Thyroid gland (tissue), 4 donors: ENCODE measurements at regions not wholly inside any gene's neighbourhood (a gene's known extent, or its start where the extent isn't known, plus 50 kb on each side); places are given as distances from the start of the nearest gene placed in this dataset.

ENCODE experiments used
- DNase-seq, 2 donors: peaks; one replicate each; pipeline ENCODE4 v3.0.0-alpha.2; 2019
- H3K27ac ChIP-seq, 3 donors: fragments of 200-600 bp; sonication (generic); 1 replicate in 2 of 3; 2 replicates in 1 of 3; pipeline ENCODE4 v1.5.1; 2016 to 2019; ENCODE audit warnings: mild to moderate bottlenecking in 1 of 3, moderate library complexity in 1 of 3
- H3K27me3 ChIP-seq: fragments of 200-600 bp; sonication (generic); one replicate; pipeline ENCODE4 v1.5.1; 2019
- H3K36me3 ChIP-seq, 2 donors: fragments of 200-600 bp; sonication (generic); one replicate each; pipeline ENCODE4 v1.5.1; 2016 to 2019
- H3K4me1 ChIP-seq, 2 donors: fragments of 200-600 bp; sonication (generic); one replicate each; pipeline ENCODE4 v1.5.1; 2017 to 2019
- H3K4me3 ChIP-seq, 3 donors: fragments of 200-600 bp; sonication (generic); replicated peaks in 1 of 3; 1 replicate in 2 of 3; 2 replicates in 1 of 3; pipeline ENCODE4 v1.5.1; 2016; ENCODE audit warnings: mild to moderate bottlenecking in 1 of 3
- H3K9me3 ChIP-seq: fragments of 200-600 bp; sonication (generic); one replicate; pipeline ENCODE4 v1.5.1; 2017
- POLR2A ChIP-seq, 2 donors: fragments of 450-650 bp; IDR thresholded peaks; one replicate each; pipeline ENCODE4 v1.6.1; 2017; ENCODE audit warnings: antibody characterized with exemption in 2 of 2, mild to moderate bottlenecking in 2 of 2, moderate library complexity in 1 of 2
- WGBS, 2 donors: methylation state at CpG; one replicate each; pipeline ENCODE4 v1.1.5; 2017; 5-methylcytosine and 5-hydroxymethylcytosine counted together
- intact Hi-C: fragments of 100-400 bp; cut with DNase I; formaldehyde crosslinking; loops from one replicate; pipeline ENCODE4 v1.15.1; 2023
- TF ChIP-seq, protein P1 (sequence below), 6 experiments: fragments of 200-600 bp in 3 of 6; fragments of 450-650 bp in 3 of 6; sonication (generic) in 3 of 6; IDR thresholded peaks; one replicate each; pipeline ENCODE4 v1.5.1; 2016 to 2019; ENCODE audit warnings: antibody characterized with exemption in 6 of 6, mild to moderate bottlenecking in 2 of 6, inconsistent platforms in 1 of 6, moderate library complexity in 1 of 6

DNA sequence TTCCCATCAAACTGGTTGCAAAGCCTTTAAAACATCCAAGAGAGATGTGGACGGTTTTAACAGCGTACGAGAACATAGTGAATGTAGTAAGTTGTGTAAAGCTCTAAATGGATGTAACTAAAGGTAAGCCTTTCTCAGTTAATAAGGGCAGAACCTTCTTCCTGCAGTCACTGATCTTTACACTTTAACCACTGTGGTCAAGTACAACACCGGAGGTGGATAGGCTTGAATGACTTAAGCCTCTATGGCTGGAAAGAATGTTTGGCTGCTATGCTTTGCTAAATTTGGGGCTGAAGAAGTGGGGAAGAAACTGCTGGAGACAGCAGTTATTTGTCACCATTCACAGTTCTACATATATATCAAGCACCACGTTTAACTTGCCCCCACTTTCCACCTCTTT is 285.1 kb upstream of the FMR1 start:
- H3K27me3 ChIP-seq = no peaks in the 10 kb centered on the region
- intact Hi-C loops = no loop called here
- DNase-seq = no peak
- no peaks in the 10 kb centered on the region for H3K4me1 ChIP-seq
- no peaks in the 10 kb centered on the region for H3K36me3 ChIP-seq
- 73 to 74% methylated on average over 5 of the region's 5 CpGs for WGBS, 2 donors
- no peak for TF ChIP-seq POLR2A (IDR thresholded peaks at IDR 0.05)
- no peak overlapping the region for H3K27ac ChIP-seq
- no peak overlapping the region for H3K4me3 ChIP-seq
- no peaks in the 10 kb centered on the region for H3K9me3 ChIP-seq

DNA sequence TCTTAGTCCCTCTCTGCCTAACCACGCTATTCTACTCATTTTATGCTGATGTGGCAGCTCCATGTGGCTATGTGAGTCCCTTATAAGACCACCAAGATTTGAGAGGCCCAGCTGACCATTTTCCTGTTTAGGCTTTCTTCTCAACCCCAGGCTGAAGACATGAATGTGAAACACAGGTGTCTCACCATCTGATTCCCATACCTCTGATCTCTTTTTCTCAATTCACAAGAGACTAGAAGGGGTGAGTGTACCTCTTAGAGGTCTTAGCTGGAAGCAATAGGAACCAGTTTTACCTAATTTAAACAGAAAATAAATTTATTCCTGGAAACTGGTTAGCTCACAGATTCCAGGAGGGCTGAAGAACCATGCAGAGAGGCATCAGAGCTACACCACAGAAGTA is 276.5 kb upstream of the FMR1 start:
- H3K4me3 ChIP-seq = no peak overlapping the region
- no peaks in the 10 kb centered on the region for H3K36me3 ChIP-seq
- no peaks in the 10 kb centered on the region for H3K27me3 ChIP-seq
- H3K9me3 ChIP-seq = no peaks in the 10 kb centered on the region
- intact Hi-C loops = no loop called here
- WGBS, 2 donors = 78 to 88% methylated on average over 1 of the region's 1 CpG
- no peak overlapping the region for H3K27ac ChIP-seq
- no peaks in the 10 kb centered on the region for H3K4me1 ChIP-seq
- TF ChIP-seq, protein P1, sequence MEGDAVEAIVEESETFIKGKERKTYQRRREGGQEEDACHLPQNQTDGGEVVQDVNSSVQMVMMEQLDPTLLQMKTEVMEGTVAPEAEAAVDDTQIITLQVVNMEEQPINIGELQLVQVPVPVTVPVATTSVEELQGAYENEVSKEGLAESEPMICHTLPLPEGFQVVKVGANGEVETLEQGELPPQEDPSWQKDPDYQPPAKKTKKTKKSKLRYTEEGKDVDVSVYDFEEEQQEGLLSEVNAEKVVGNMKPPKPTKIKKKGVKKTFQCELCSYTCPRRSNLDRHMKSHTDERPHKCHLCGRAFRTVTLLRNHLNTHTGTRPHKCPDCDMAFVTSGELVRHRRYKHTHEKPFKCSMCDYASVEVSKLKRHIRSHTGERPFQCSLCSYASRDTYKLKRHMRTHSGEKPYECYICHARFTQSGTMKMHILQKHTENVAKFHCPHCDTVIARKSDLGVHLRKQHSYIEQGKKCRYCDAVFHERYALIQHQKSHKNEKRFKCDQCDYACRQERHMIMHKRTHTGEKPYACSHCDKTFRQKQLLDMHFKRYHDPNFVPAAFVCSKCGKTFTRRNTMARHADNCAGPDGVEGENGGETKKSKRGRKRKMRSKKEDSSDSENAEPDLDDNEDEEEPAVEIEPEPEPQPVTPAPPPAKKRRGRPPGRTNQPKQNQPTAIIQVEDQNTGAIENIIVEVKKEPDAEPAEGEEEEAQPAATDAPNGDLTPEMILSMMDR (IDR thresholded peaks at IDR 0.05) = no peak
- no peak for TF ChIP-seq POLR2A (IDR thresholded peaks at IDR 0.05)
- DNase-seq = no peak

DNA sequence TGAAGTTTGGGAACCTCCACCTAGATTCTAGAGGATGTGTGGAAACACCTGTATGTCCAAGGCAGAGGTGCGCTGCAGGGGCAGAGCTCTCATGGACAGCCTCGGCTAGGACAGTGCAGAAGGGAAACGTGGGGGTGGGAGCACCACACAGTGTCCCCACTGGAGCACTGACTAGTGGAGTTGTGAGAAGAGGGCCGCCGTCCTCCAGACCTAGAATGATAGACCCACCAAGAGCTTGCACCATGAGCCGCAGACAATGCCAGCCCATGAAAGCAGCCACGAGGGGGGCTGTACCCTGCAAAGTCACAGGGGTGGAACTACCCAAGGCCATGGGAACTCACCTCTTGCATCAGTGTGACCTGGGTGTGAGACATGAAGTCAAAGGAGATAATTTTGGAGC is 274.5 kb upstream of the FMR1 start:
- TF ChIP-seq, protein P1 (IDR thresholded peaks at IDR 0.05) = no peak
- no peak for TF ChIP-seq POLR2A (IDR thresholded peaks at IDR 0.05)
- intact Hi-C loops = no loop called here
- no peak for DNase-seq
- H3K9me3 ChIP-seq = no peaks in the 10 kb centered on the region
- no peak overlapping the region for H3K4me3 ChIP-seq
- 93% methylated on average over 4 of the region's 7 CpGs; no CpG with 5 or more reads in 1 of the 2 donors for WGBS, 2 donors
- no peaks in the 10 kb centered on the region for H3K36me3 ChIP-seq
- H3K4me1 ChIP-seq = no peaks in the 10 kb centered on the region
- H3K27ac ChIP-seq = no peak overlapping the region
- H3K27me3 ChIP-seq = no peaks in the 10 kb centered on the region

DNA sequence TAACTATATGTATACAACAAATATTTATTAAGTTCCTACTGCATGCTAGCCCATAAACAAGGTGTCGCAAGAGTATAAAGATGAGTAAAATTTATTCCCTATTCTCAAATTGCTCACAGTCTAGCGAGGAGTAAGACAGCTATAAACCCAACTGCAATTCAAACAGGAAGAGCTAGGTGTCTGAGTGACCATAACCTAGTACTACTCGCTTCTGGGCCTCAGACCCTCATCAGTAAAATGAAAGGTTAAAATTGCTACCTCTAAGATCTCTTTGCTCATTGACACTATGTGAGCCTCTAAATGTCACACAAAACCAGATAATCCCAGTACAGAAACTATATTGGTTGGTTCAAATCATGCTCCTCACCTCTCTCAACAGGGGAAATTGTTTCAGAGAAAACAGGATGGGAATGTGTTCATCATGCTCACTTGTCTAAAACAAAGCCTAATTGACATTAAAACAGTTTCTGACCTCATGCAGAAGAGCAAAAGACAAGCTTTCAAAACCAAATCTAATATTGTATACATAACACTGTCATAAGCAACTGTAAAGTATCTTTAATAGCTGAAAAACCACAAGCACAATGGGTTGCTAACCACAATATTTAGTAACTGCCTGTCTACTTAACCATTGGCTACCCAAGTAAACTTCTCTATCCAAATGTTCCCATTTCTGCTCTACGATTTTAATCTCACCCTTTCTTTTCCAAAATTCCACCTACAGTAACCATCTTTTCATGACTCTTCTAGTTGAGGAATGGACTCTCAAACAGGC is 264.6 kb upstream of the FMR1 start:
- 84 to 85% methylated on average over 4 of the region's 4 CpGs for WGBS, 2 donors
- H3K4me3 ChIP-seq = no peak overlapping the region
- TF ChIP-seq POLR2A (IDR thresholded peaks at IDR 0.05) = no peak
- TF ChIP-seq, protein P1 (IDR thresholded peaks at IDR 0.05) = no peak
- no peak for DNase-seq
- no peaks in the 10 kb centered on the region for H3K27me3 ChIP-seq
- intact Hi-C loops = no loop called here
- no peaks in the 10 kb centered on the region for H3K9me3 ChIP-seq
- no peaks in the 10 kb centered on the region for H3K36me3 ChIP-seq
- no peaks in the 10 kb centered on the region for H3K4me1 ChIP-seq
- H3K27ac ChIP-seq = no peak overlapping the region

DNA sequence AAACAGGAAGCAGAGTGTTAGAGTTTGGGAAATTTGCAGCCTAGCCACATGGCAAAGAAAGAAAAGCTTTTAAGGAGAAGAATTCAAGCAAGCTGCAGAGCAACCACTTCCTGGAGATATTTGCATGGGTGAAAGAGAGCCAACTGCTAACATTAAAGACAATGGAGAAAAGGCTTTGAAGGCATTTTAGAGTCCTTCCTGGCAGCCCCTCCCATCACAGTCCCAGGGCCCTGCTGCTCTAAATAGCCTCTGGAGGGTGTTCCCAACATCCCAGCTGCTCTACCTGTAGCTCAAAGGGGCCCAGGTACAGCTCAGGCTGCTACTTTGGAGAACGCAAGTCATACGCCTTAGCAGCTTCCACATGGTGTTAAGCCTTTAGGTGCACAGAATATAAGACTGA is 235.9 kb upstream of the FMR1 start:
- intact Hi-C loops = no loop called here
- Histone ChIP-seq H3K36me3 (no peaks in the 10 kb centered on the region), H3K4me1 (no peaks in the 10 kb centered on the region), H3K27me3 (no peaks in the 10 kb centered on the region), H3K9me3 (no peaks in the 10 kb centered on the region), H3K27ac (no peak overlapping the region), H3K4me3 (no peak overlapping the region)
- 79 to 80% methylated on average over 1 to 2 of the region's 2 CpGs for WGBS, 2 donors
- no peak for TF ChIP-seq POLR2A (IDR thresholded peaks at IDR 0.05)
- TF ChIP-seq, protein P1 (IDR thresholded peaks at IDR 0.05) = no peak
- DNase-seq = no peak
